Skeletal muscle cell (primary cell): ENCODE measurements at regions not wholly inside any gene's neighbourhood (a gene's known extent, or its start where the extent isn't known, plus 50 kb on each side); places are given as distances from the start of the nearest gene placed in this dataset.

Source experiments
- DNase-seq: peaks from one replicate; pipeline ENCODE4 v3.0.0-alpha.2; 2010; ENCODE audit warnings: low read depth
- H3K4me3 ChIP-seq: 2 replicates; pipeline ENCODE4 v1.5.1; 2011; ENCODE audit warnings: low read depth, mild to moderate bottlenecking, control low read depth, low read length, moderate library complexity

DNA sequence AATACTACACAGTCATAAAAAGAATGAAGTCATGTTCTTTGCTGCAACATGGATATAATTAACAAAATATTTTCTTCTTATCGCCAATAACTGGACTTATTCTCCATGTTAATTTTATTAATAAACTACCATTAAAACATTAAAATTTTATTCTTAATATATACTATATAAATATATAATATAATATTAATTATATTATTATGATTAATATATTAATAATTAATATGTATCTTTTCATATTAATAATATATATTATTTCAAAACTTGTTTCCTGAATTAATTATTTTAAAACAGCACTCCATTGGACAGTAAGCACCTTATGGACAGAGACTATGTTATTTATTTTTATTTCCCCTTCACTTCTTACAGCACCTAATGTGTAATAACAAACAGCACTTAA, 182.8 kb downstream of the ARL4A start:
- DNase-seq, result no peak
- no peak overlapping the region for H3K4me3 ChIP-seq

DNA sequence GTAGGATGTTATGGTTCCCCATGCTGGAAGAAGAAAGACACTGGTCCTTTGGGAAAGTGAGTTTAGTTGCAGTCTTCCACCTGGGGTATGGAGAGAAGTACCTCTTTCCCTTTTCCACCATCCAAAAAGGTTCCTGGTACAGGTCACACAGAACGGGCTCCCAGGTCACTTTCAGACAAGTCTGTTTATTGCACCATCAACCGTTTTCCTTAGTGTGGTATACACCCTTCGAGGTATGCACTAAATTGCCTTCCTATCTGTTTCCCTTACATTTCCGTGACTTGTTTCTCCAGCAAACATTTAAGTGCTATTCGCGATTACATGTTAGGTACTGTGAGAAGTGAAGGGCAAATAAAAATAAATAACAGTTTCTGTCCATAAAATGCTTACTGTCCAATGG, 185.1 kb downstream of the ARL4A start:
- H3K4me3 ChIP-seq, result no peak overlapping the region
- DNase-seq, result no peak

DNA sequence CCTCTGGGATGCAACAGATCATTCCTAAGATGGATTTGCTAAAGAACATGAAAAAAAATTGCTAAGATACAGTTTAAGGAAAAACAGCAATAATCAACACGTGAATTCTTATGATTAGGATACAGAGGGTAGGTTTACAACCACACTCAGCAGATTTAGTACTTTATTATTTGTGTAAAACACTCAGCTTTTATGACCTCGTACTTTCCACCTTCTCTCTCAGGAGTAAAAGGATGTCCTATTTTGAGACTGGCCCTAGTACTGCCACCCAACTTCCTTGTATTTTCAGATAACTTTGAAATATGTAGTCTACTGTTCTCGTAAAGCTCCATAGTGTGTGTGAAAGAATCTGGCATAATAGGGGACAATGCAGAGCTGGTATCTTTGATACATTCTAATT, 186.1 kb downstream of the ARL4A start:
- no peak for DNase-seq
- no peak overlapping the region for H3K4me3 ChIP-seq

DNA sequence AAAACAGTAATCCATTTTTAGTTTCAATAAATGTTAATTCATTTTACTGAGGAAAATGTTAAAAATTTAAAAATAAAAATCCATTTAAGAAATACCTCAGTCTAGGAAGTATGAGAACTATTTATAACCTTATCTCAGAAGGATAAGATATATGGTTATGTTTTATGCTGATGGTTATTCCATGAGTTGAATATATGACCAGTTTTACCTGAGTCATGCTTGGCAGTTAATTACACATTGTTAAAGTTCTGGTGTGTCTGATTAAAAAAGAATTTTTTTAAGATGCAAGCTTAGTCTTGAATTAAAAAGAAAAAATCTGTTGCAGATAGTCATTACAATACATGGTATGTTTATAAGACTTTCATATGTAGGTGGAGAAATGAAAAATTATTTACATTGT, 191.7 kb downstream of the ARL4A start:
- DNase-seq, result no peak

DNA sequence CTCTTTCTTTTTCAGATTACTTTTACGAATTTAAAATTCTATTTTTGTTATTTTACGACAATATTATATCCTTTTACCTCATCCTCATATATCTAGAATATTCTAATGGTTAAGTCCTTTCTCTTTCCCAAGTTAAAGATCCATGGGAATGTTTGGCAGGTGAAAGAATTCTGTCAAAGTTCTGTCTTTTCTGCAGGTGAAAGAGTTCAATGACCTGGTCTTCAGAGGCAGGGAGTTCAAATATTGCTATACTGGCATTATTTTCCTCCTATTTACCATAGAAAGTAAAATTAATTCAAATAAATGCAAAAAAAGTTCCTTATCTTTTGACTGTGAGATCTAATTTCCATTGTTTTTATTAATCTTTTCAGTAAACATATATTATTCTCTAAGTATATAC, 194.3 kb downstream of the ARL4A start:
- H3K4me3 ChIP-seq, result no peak overlapping the region
- DNase-seq, result no peak

More for the DNA sequence above, 191.7 kb downstream of the ARL4A start:
- no peak overlapping the region for H3K4me3 ChIP-seq

DNA sequence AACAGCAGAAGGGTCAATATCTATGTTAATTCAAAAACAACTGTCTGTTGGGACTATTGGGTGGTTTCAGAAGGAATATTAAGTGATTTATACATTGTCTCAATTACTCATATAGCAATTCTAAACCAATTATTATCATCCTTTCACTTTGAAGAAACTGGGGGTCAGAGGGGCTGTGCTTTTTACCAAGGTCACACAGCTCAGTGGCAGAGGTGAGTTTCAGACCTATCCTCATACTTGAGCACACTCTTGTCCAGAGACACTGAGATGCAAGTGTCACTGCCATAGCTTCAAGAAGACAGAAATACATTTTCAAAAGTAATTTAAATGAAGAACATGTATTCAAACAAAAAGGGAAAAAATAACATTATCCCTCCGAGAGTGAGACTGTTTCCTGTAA, 195.3 kb downstream of the ARL4A start:
- DNase-seq, result no peak
- H3K4me3 ChIP-seq, result no peak overlapping the region

DNA sequence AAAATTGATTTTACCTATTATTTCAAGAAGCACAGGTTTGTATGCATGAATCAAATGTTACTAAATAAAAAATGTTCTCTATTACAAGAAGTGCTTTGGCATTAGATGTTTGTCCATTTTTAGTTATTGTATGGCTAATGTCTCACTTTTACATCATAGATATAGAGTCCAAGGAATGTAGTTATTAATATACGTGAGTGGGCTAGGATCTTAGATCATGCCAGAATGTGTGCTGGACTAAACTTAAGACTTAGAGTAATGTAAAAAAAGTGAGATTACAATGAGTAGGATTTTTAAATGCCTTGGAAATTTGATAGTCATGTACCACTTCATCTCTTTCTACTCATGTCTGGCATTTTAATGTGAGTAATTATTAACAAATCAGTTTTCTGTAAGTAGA, 196.6 kb downstream of the ARL4A start:
- H3K4me3 ChIP-seq, result no peak overlapping the region
- DNase-seq, result peak; percentile 10

DNA sequence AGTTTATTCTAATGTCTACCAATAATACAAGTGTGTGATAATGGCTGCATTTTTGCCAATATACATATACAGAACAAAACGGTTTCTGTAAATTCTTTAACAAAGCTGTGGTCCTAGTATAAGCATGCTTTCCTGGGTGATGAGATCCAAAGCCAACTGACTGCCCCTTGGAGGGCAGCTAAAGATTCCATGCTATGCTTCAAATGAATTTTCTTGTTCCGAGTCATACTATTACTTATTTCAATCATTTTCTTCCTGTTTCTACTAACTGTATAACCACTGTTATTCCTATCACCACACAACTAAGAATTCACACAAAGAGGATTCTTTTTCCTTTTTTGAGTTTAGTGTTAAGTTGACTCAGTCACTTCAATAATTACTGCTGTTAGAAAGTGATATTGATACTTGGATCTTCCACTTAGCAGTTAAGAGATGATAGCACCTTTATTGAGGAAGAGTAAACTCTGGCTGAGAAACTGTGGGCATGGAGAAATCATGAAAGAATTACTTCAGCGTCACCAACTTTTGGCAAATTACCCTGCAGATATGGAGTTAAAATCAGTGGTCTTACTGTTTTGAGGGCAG, 197.5 kb downstream of the ARL4A start:
- no peak overlapping the region for H3K4me3 ChIP-seq
- DNase-seq, result peak; percentile 19

DNA sequence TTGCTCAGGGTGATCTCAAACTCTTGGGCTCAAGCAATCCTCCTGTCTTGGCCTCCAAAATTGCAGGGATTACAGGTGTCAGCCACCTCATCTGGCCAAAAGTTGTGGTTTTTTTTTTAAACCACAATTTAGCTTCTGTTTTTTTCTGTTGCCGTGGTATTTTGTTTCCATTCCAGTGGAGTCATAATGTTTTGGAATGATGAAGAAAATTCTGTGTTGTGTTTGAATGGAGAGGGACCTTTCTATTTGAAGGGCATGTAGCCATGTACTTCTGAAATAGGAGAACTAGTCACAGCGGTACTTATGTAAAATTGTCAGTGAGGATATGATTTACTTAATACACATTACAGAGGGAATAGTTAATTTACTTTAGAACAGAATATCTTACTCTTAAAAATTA, 201.3 kb downstream of the ARL4A start:
- peak; percentile 36 for DNase-seq
- no peak overlapping the region for H3K4me3 ChIP-seq

DNA sequence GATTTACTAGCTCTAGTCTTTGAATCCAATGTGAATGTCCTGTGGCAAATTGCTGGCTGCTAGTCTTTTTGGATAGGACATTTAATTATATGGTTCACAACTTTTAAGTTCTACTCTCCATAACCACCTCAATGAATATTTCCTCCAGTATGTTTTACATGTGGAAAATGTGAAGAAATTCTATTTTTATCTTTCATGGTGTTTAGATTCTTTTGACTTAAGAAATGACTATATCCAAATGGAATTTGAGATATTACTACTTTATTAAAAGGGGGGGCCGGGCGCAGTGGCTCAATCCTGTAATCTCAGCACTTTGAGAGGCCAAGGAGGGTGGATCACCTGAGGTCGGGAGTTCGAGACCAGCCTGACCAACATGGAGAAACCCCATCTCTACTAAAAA, 202.0 kb downstream of the ARL4A start:
- no peak for DNase-seq
- H3K4me3 ChIP-seq, result no peak overlapping the region

DNA sequence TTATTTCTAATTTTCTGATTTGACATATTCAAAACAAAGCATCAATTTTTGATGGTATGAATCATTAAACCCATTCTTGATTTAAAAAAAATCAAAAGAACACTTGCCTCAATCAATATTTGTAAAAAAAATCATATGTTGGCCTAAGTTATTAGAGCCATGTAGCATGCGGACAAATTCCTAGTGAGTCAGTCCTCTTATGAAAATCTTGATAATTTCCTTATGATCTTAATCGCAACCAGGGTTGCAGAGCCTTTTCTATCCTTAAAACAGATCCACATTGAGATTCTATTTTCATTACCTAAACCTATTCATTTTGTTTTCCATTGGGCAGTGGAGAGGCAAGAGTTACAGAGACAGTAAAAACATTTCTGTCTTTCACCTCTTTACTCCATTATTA, 203.2 kb downstream of the ARL4A start:
- H3K4me3 ChIP-seq, result no peak overlapping the region
- no peak for DNase-seq

DNA sequence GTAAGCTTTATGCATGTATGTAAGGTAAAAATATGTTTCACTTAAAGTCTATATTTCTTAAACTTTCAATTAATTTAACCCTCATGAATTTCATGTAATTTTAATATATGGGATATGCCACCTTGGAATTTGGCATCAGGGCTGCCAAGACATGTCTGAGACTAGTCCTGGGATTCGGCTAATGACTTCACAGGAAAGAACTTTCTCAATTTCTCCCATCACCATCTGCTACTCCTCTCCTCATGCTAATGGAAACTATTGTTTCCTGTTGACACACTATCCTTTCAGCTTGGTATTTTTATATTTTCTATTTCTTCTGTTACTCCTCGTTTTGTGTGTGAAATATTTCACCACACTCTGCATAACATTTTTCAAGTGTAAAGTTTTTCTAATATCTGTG, 205.9 kb downstream of the ARL4A start:
- no peak for DNase-seq
- H3K4me3 ChIP-seq, result no peak overlapping the region

DNA sequence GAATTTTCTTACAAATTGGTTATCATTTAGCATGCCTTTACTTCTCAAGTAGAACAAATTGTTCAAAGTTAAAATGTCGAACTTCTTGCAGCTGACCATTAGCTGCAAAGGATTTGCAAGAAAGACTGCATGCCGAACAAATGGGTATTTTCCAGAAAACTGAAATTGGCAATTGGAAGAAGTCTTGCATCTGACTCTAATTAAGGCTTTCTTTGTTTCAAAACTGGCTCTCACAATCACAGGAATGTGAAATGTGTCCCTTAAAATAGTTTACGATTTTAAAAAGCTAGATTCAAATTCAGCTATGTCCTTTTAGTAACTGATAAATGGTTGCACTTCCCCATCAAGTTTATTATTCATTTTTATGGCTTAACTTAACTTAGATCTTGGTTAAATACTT, 207.9 kb downstream of the ARL4A start:
- DNase-seq, result no peak
- H3K4me3 ChIP-seq, result no peak overlapping the region

DNA sequence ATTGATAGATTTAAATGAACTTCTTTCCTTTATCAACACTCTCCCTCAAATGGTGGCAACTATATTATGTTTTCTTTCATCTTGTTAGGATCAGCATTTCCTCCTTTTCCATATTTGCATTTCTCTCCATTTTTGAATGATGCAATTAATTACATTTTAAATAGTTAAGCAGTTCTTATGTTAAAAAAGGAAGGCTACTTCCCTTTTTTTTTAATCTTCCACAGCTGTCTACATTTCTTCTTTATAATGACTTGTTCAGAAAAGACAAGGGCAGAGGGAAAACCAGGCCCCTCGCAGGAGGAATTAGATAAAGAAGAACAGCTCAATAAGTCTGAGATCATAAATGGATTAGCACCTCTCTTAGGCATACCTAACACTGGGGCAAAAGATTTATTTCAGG, 208.9 kb downstream of the ARL4A start:
- DNase-seq, result no peak
- H3K4me3 ChIP-seq, result no peak overlapping the region

DNA sequence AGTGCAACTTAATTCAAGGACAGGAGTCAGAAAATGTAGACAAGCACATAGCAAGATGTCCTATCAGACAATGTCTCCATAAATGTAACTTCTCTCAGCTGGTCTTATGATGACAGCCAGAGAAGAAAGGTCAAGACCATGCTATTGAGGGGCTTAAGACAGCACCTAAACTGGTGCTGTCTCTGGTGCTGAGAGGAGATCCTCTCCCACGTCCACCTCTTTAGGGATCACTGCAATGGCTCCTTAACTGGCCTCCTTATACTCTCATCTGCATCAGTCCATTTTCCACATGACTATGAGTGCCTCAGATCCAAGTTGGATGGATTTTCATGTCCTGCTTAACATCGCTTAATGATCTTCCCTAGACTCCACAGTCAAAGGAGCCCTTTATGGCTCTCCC, 210.6 kb downstream of the ARL4A start:
- H3K4me3 ChIP-seq, result no peak overlapping the region
- no peak for DNase-seq

DNA sequence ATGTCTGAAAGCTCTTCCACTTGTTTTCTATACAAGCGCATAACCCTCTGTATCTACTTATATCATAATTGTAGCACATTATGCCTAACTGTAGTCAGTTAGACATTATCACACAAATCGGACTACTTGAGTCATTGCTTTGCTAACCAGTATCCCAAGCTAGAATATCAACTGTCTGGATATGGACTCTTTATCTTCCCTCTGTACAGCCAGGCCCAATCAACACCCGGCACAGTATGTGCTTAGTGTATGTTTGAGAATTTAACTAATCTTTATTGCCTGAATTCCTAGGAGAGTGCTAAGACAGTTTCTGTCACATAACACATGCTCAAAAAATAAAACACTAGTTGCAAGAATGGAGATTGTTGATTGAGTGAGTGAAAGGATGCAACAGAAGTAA, 211.2 kb downstream of the ARL4A start:
- DNase-seq, result no peak
- H3K4me3 ChIP-seq, result no peak overlapping the region

DNA sequence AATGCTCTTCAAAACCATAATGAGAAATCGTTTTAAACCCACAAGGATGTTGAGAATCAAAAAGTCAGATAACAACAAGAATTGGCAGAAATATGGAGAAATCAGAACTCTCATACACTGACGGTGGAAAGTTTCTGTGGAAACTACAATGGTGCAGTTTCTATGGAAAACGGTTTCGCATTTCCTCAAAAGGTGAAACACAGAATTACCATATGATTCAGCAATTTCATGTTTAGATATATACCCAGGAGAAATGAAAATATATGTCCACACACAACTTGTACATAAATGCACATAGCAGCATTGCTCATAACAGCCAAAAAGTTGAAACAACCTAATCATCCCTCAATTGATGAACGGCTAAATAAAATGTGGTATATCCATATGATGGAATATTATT, 218.2 kb downstream of the ARL4A start:
- no peak for DNase-seq
- H3K4me3 ChIP-seq, result no peak overlapping the region

DNA sequence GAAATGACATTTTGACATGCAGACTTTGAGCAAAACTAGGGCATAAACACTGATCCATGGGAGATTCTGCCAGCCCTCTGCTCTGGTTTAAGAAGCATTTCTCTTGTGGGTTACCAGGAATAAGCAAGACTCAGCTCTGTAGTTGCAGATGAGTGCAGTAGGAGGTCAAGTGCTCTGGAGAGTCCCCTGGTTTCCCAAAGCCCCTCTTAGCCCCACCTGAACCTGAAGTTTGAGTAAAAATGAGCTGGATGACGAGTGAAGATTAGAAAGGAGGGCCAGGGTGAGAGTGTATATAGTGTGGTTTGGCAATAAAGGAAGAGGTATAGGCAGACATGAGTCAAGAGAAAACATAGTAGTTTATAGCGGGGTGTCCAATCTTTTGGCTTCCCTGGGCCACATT, 220.3 kb downstream of the ARL4A start:
- H3K4me3 ChIP-seq, result no peak overlapping the region
- DNase-seq, result no peak

DNA sequence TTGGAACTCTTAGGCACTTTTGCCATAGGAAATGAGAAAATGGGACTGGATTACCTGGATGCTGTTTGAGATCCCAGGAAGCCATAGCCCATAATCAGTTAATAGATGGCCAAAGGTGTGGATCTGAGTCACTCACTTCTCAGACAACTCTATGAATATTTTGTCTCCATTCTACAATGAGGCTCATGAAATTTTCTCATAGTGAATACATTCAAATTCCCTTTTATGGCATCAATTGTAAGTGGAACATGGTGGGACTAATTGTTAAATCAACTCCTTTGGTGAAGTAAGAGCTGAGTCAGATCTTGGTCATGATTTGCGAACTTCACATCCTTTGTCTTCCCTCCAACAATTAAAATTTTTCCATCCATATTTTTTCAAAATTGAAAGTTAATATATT, 222.1 kb downstream of the ARL4A start:
- no peak overlapping the region for H3K4me3 ChIP-seq
- no peak for DNase-seq

DNA sequence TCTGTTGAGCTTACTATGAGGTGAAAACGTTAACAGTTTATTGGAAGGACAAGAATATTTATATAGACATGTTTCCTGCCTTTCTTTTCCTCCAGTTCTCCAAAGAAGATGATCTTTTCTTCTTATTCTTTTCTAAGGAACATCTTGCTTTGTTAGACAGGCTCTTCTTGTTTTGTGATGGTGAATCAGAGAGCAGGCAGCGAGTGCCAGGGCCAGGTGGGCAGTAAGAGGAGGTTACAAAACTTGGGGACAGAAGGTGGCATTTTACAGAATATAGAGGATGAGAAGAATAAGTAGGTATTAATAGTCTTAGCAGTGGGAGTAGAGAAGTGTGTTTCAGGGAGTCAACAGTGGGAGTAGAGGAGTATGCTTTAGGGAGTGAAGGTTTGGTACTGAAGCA, 223.6 kb downstream of the ARL4A start:
- no peak overlapping the region for H3K4me3 ChIP-seq
- DNase-seq, result no peak

DNA sequence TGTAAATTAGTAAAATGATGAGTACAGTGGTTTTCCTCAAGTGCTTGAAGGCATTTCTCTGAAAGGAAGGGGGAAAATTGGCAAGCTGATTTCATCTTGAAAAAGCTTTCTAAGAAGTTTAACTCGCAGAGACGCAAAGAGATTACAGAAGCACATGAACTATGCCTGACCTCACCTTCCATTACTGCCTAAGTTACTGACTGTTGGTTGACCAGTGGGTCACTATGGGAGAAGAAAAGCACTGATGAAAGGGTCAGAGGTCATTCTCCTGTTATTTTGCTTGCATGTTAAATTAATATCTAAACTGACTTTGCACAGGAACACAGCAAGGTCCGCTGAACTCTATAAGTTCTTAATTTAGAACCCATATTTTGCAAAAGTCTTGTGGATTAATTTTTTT, 225.6 kb downstream of the ARL4A start:
- H3K4me3 ChIP-seq, result no peak overlapping the region
- no peak for DNase-seq

DNA sequence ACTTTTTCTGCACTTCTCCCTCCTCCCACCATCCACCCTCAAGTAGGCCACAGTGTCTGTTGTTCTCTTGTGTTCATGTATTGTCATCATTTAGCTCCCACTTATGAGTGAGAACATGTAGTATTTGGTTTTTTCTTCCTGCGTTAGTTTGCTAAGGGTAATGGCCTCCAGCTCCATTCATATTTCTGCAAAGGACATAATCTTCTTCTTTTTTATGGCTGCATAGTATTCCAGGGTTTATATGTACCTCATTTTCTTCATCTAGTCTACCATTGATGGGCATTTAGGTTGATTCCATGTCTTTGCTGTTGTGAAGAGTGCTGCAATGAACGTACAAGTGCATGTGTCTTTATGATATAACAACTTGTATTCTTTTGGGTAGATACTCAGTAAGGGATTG, 230.4 kb downstream of the ARL4A start:
- H3K4me3 ChIP-seq, result no peak overlapping the region
- no peak for DNase-seq
